Stomach smooth muscle (tissue), 2 donors: ENCODE measurements at regions not wholly inside any gene's neighbourhood (a gene's known extent, or its start where the extent isn't known, plus 50 kb on each side); places are given as distances from the start of the nearest gene placed in this dataset.
"Not testable (repeated sequence)": the region's sequence is repeated elsewhere in the genome, so short reads cannot be mapped to it uniquely, and the experiment has no call there.

Experiments
- H3K27ac ChIP-seq: one replicate; pipeline ENCODE4 v1.7.0; 2013; ENCODE audit warnings: mild to moderate bottlenecking, low read length, inconsistent platforms
- H3K27me3 ChIP-seq, 2 donors: one replicate each; pipeline ENCODE4 v1.7.0; 2013; ENCODE audit warnings: low read length in 2 of 2; ENCODE audit not compliant: insufficient read depth in 2 of 2, control insufficient read depth in 1 of 2
- H3K36me3 ChIP-seq, 2 donors: one replicate each; pipeline ENCODE4 v1.7.0; 2013; ENCODE audit warnings: low read length in 2 of 2; ENCODE audit not compliant: control insufficient read depth in 2 of 2, insufficient read depth in 2 of 2
- H3K4me1 ChIP-seq: one replicate; pipeline ENCODE4 v1.7.0; 2013; ENCODE audit warnings: low read length; ENCODE audit not compliant: control insufficient read depth, insufficient read depth
- H3K4me3 ChIP-seq, 2 donors: one replicate each; pipeline ENCODE4 v1.7.0; 2013; ENCODE audit warnings: low read length in 2 of 2
- H3K9ac ChIP-seq, 2 donors: one replicate each; pipeline ENCODE4 v1.7.0; 2013; ENCODE audit warnings: low read length in 2 of 2, mild to moderate bottlenecking in 1 of 2
- H3K9me3 ChIP-seq, 2 donors: one replicate each; pipeline ENCODE4 v1.7.0; 2013; ENCODE audit warnings: low read length in 2 of 2; ENCODE audit not compliant: control insufficient read depth in 2 of 2
- donor health status: healthy.
- donor health status: Pancreatic carcinoma.

- no peaks in the 10 kb centered on the region for H3K36me3 ChIP-seq
- no peak overlapping the region for H3K9ac ChIP-seq
- no peak overlapping the region for H3K27ac ChIP-seq
- no peaks in the 10 kb centered on the region for H3K9me3 ChIP-seq
- H3K27me3 ChIP-seq, result no peaks in the 10 kb centered on the region
- H3K4me3 ChIP-seq, result no peak overlapping the region
- peaks cover 8% of the 10 kb centered on the region for H3K4me1 ChIP-seq
Observed at GRCh38 chr18:57953883-57954282, 90.1 kb upstream of the NEDD4L start.

DNA sequence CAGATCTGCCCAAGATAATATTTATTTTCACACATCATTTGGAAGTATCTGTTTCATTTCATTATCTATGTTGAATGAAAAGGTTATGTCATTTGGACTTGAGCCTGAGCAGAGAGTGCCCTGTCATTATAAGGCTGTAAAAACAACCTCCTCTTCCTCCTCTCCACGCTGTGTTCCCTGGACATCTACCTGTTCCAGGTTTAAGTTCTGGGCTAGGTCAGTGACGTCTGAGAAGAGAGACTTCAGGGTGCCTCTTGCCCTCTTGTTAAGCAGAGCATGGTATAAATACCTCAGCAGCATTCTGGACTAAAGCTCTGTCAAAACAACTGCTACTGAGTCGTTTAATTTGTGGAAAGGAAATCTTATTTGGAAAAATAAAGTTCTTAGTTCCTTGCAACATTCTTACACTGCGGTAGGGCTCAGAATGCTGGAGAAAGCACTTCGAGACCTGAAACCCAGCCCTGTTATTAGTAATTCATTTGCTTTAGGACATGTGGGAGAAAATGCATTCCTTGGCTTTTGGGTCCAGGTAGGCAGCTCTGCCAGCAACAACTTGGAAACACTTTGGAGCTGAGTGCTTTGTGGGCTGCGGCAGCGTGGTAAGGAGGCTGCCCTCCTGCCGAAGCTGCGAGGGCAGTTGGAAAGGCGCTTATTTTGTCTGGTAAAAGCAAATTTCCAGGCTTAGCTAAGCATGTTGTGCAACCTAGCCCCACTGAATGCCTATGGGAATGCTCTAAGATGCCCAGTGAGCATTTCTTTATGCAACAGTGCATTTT lies 91.8 kb upstream of the NEDD4L start:
- no peaks in the 10 kb centered on the region for H3K27me3 ChIP-seq
- no peaks in the 10 kb centered on the region for H3K9me3 ChIP-seq
- H3K9ac ChIP-seq, result no peak overlapping the region
- peaks cover 8% of the 10 kb centered on the region for H3K4me1 ChIP-seq
- H3K36me3 ChIP-seq, result no peaks in the 10 kb centered on the region
- peak overlapping the region in 1 of 2 donors; percentile 10 for H3K4me3 ChIP-seq
- no peak overlapping the region for H3K27ac ChIP-seq

- no peak overlapping the region for H3K27ac ChIP-seq
- peaks cover 8% of the 10 kb centered on the region for H3K4me1 ChIP-seq
- H3K27me3 ChIP-seq, result no peaks in the 10 kb centered on the region
- H3K9me3 ChIP-seq, result no peaks in the 10 kb centered on the region
- H3K36me3 ChIP-seq, result no peaks in the 10 kb centered on the region
- no peak overlapping the region for H3K4me3 ChIP-seq
- no peak overlapping the region for H3K9ac ChIP-seq
Observed at GRCh38 chr18:57951117-57951796, 92.8 kb upstream of the NEDD4L start.

GRCh38 chr18:57950542-57950941 lies 93.5 kb upstream of the NEDD4L start:
- Histone ChIP-seq H3K27me3 (no peaks in the 10 kb centered on the region), H3K27ac (no peak overlapping the region)

DNA sequence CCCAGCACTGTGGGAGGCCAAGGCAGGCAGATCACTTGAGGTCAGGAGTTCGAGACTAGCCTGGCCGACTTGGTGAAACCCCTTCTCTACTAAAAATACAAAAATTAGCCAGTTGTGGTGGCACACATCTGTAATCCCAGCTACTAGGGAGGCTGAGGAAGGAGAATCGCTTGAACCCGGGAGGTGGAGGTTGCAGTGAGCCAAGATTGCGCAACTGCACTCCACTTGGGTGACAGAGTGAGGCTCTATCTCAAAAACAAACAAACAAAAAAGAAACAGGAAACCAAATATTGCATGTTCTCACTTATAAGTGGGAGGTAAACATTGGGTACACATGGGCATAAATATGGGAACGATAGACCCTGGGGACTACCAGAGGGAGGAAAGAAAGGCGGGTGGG lies 94.7 kb upstream of the NEDD4L start:
- not testable (repeated sequence) for H3K9me3 ChIP-seq, H3K4me3 ChIP-seq, H3K27me3 ChIP-seq, H3K36me3 ChIP-seq, H3K9ac ChIP-seq, H3K27ac ChIP-seq, H3K4me1 ChIP-seq

More at GRCh38 chr18:57950542-57950941, 93.5 kb upstream of the NEDD4L start:
- H3K9me3 ChIP-seq, result no peaks in the 10 kb centered on the region
- H3K36me3 ChIP-seq, result no peaks in the 10 kb centered on the region
- no peak overlapping the region for H3K9ac ChIP-seq
- no peak overlapping the region for H3K4me3 ChIP-seq
- H3K4me1 ChIP-seq, result peaks cover 8% of the 10 kb centered on the region

- H3K9ac ChIP-seq, result no peak overlapping the region
- H3K27me3 ChIP-seq, result no peaks in the 10 kb centered on the region
- no peak overlapping the region for H3K4me3 ChIP-seq
- H3K36me3 ChIP-seq, result no peaks in the 10 kb centered on the region
- H3K4me1 ChIP-seq, result peaks cover 3% of the 10 kb centered on the region
- H3K9me3 ChIP-seq, result no peaks in the 10 kb centered on the region
- H3K27ac ChIP-seq, result no peak overlapping the region
Observed at GRCh38 chr18:57947117-57947516, 96.9 kb upstream of the NEDD4L start.

GRCh38 chr18:57943723-57944122 lies 100.3 kb upstream of the NEDD4L start:
- Histone ChIP-seq H3K9ac (no peak overlapping the region), H3K27me3 (no peaks in the 10 kb centered on the region), H3K27ac (no peak overlapping the region), H3K36me3 (no peaks in the 10 kb centered on the region), H3K9me3 (no peaks in the 10 kb centered on the region), H3K4me1 (no peaks in the 10 kb centered on the region), H3K4me3 (no peak overlapping the region)

GRCh38 chr18:57942493-57942892 lies 101.5 kb upstream of the NEDD4L start:
- H3K9me3 ChIP-seq, result no peaks in the 10 kb centered on the region
- H3K4me3 ChIP-seq, result no peak overlapping the region
- H3K27me3 ChIP-seq, result no peaks in the 10 kb centered on the region
- H3K9ac ChIP-seq, result no peak overlapping the region
- H3K36me3 ChIP-seq, result no peaks in the 10 kb centered on the region
- H3K4me1 ChIP-seq, result no peaks in the 10 kb centered on the region
- H3K27ac ChIP-seq, result no peak overlapping the region

- no peaks in the 10 kb centered on the region for H3K36me3 ChIP-seq
- no peak overlapping the region for H3K27ac ChIP-seq
- H3K9me3 ChIP-seq, result no peaks in the 10 kb centered on the region
Observed at GRCh38 chr18:57941841-57942489, 102.1 kb upstream of the NEDD4L start.

DNA sequence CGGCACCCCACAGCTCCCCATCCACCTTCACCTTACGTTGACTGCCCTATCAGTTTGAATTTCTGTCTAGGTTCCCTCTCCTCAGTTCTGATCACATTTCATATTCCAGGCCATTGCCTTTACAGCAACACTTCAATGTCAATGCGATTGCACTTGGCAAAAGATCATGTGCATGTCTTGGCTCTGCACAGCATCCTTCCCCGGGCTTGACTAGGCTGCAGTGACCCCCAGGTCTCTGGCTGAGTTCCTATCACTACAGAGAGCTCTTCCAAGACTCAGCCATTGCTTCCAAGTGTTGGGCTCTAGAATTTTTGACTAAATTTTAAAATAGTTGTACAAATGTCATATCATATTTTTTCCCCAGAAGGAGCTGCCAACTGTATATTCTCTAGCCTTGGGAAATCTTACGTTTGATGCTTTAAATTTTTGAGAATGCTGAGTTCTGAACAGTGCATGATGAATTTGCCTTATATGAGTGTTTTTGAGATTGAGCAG lies 103.8 kb upstream of the NEDD4L start:
- no peak overlapping the region for H3K4me3 ChIP-seq
- no peaks in the 10 kb centered on the region for H3K27me3 ChIP-seq
- H3K27ac ChIP-seq, result no peak overlapping the region
- no peak overlapping the region for H3K9ac ChIP-seq
- no peaks in the 10 kb centered on the region for H3K36me3 ChIP-seq
- no peaks in the 10 kb centered on the region for H3K9me3 ChIP-seq
- no peaks in the 10 kb centered on the region for H3K4me1 ChIP-seq

More at GRCh38 chr18:57941841-57942489, 102.1 kb upstream of the NEDD4L start:
- Histone ChIP-seq H3K4me3 (no peak overlapping the region), H3K27me3 (no peaks in the 10 kb centered on the region), H3K9ac (no peak overlapping the region), H3K4me1 (no peaks in the 10 kb centered on the region)
